SK-N-MC (cell line): ENCODE measurements at regions not wholly inside any gene's neighbourhood (a gene's known extent, or its start where the extent isn't known, plus 50 kb on each side); places are given as distances from the start of the nearest gene placed in this dataset.

ENCODE experiments used
- EZH2 ChIP-seq: fragments of 200-600 bp; sonication (generic); IDR thresholded peaks from one replicate; pipeline ENCODE4 v1.6.1; 2017; ENCODE audit warnings: antibody characterized with exemption
- POLR2AphosphoS5 ChIP-seq: IDR thresholded peaks from 2 replicates; pipeline ENCODE4 v1.6.1; 2012; ENCODE audit warnings: mild to moderate bottlenecking, low read depth, low read length, borderline replicate concordance

DNA sequence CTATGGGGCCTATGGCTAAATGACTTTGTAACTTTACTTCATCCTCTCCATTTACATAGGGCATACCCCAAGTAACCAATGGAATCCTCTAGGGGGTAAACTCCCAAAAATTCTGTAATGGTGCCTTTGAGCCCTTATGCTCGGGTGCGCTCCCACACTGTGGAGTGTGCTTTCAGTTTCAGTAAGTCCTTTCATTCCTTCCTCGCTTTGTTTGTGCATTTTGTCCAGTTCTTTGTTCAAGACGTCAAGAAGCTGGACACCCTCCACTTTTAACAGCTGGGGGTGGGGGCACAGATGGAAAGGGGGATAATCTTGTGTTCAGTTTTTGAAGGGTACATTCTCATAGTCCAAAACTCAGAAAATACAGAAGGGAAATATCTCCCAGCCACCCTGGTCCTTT lies 84.4 kb upstream of the C2CD4B start:
- TF ChIP-seq EZH2: no peak
- TF ChIP-seq POLR2AphosphoS5: no peak
